ENCODE measurements at regions not wholly inside any gene's neighbourhood (a gene's known extent, or its start where the extent isn't known, plus 50 kb on each side); places are given as distances from the start of the nearest gene placed in this dataset.

- ATAC-seq (no peak), DNase-seq (no peak)
- intact Hi-C loops (cut with DNase I, micrococcal nuclease): no loop called here
- Histone ChIP-seq H3K4me3 (no peak overlapping the region), H3K36me3 (ENCODE audit: low read depth) (no peaks in the 10 kb centered on the region), H3K9me3 (no peaks in the 10 kb centered on the region), H3K4me1 (ENCODE audit: low read depth) (no peaks in the 10 kb centered on the region)
- TF ChIP-seq CTCF (IDR thresholded peaks at IDR 0.05): no peak
These were observed 63.7 kb upstream of the SIMC1 start for GRCh38 chr5:176174345-176175025.

- intact Hi-C loops (cut with DNase I, micrococcal nuclease): no loop called here
These were observed 62.9 kb upstream of the SIMC1 start for GRCh38 chr5:176175101-176175852.

GRCh38 chr5:176176231-176176630 lies 62.0 kb upstream of the SIMC1 start:
- ATAC-seq (no peak), DNase-seq (no peak)
- TF ChIP-seq CTCF (IDR thresholded peaks at IDR 0.05): no peak
- no peak overlapping the region for H3K4me3 ChIP-seq
- no peaks in the 10 kb centered on the region for H3K9me3 ChIP-seq
- intact Hi-C loops (cut with DNase I, micrococcal nuclease): no loop called here
- no peaks in the 10 kb centered on the region for H3K36me3 ChIP-seq (ENCODE audit: low read depth)
- no peaks in the 10 kb centered on the region for H3K4me1 ChIP-seq (ENCODE audit: low read depth)

More at GRCh38 chr5:176175101-176175852, 62.9 kb upstream of the SIMC1 start:
- no peaks in the 10 kb centered on the region for H3K9me3 ChIP-seq
- no peak overlapping the region for H3K4me3 ChIP-seq
- H3K36me3 ChIP-seq (ENCODE audit: low read depth): no peaks in the 10 kb centered on the region
- no peak for ATAC-seq
- H3K4me1 ChIP-seq (ENCODE audit: low read depth): no peaks in the 10 kb centered on the region
- no peak for TF ChIP-seq CTCF (IDR thresholded peaks at IDR 0.05)
- DNase-seq: no peak

- TF ChIP-seq CTCF (IDR thresholded peaks at IDR 0.05): no peak
- intact Hi-C loops (cut with DNase I, micrococcal nuclease): no loop called here
- no peaks in the 10 kb centered on the region for H3K4me1 ChIP-seq (ENCODE audit: low read depth)
- no peaks in the 10 kb centered on the region for H3K9me3 ChIP-seq
- DNase-seq: peak in 1 of 3 donors; percentile 12
- H3K36me3 ChIP-seq (ENCODE audit: low read depth): no peaks in the 10 kb centered on the region
- ATAC-seq: peak; percentile 26
- no peak overlapping the region for H3K4me3 ChIP-seq
These were observed 59.4 kb upstream of the SIMC1 start for GRCh38 chr5:176178789-176179188.

GRCh38 chr5:176180339-176180738 lies 57.9 kb upstream of the SIMC1 start:
- intact Hi-C loops (cut with DNase I, micrococcal nuclease): no loop called here
- no peaks in the 10 kb centered on the region for H3K9me3 ChIP-seq
- no peak for TF ChIP-seq CTCF (IDR thresholded peaks at IDR 0.05)
- H3K36me3 ChIP-seq (ENCODE audit: low read depth): no peaks in the 10 kb centered on the region
- ATAC-seq (no peak), DNase-seq (no peak)
- H3K4me1 ChIP-seq (ENCODE audit: low read depth): no peaks in the 10 kb centered on the region
- H3K4me3 ChIP-seq: no peak overlapping the region
